ENCODE measurements at regions not wholly inside any gene's neighbourhood (a gene's known extent, or its start where the extent isn't known, plus 50 kb on each side); places are given as distances from the start of the nearest gene placed in this dataset.

DNA sequence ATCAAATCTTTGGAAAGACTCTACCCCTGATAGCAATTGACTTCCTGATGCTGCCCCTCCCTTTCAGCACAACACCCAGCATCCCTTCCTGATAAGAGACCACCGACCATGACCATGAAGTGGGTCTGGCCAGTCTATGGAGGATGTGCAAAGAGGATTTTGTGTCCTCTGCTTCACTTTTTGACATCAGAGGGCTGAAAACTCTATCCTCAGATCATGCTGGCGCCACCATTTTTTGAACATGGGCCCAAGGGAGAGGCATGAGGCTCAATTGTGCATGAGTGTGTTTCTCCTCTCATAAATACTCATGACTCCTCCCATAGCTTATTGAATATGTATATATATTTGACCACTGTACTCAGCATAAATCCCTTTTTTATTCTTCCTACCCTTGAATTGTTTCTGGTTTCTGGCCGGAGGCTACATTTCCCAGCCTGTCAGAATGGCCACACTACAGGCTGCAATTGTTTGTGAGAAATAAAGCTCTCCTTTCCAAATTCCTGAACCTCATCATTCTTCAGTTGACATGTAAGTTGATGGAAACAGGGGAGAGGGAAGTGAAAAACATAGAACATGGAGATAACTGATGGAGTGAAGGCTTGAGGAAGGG is 314.1 kb downstream of the MYCN start:
- TF ChIP-seq, protein P1, sequence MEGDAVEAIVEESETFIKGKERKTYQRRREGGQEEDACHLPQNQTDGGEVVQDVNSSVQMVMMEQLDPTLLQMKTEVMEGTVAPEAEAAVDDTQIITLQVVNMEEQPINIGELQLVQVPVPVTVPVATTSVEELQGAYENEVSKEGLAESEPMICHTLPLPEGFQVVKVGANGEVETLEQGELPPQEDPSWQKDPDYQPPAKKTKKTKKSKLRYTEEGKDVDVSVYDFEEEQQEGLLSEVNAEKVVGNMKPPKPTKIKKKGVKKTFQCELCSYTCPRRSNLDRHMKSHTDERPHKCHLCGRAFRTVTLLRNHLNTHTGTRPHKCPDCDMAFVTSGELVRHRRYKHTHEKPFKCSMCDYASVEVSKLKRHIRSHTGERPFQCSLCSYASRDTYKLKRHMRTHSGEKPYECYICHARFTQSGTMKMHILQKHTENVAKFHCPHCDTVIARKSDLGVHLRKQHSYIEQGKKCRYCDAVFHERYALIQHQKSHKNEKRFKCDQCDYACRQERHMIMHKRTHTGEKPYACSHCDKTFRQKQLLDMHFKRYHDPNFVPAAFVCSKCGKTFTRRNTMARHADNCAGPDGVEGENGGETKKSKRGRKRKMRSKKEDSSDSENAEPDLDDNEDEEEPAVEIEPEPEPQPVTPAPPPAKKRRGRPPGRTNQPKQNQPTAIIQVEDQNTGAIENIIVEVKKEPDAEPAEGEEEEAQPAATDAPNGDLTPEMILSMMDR (IDR thresholded peaks at IDR 0.05) = no peak
- no peak for TF ChIP-seq POLR2A (IDR thresholded peaks at IDR 0.05)

Data from thyroid gland (tissue), 4 donors.